ENCODE measurements at regions not wholly inside any gene's neighbourhood (a gene's known extent, or its start where the extent isn't known, plus 50 kb on each side); places are given as distances from the start of the nearest gene placed in this dataset.

DNA sequence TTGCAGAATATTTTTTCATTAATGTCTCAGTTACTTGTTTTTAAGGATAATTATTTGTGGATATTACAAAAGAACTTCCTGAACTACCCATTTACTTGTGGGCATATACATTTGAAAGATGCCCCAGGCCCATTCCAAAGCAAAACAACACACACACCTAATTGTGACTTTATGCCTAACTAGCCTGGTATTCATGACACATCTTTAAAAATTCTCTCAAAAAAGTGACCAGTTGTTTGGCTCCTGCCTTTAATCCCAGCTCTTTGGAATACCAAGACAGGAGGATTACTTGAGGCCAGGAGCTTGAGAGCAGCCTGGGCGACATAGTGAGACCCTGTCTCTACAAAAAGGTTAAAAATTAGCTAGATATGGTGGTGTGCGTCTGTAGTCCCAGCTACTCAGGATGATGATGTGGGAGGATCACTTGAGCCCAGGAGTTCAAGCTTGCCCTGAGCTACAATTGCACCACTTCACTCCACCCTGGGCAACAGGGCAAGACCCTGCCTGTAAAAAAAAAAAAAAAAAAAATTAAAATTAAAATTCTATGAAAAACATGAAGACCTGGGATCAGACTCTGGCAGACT lies 51.7 kb upstream of the SLC4A7 start:
- TF ChIP-seq EZH2phosphoT487 (IDR thresholded peaks at IDR 0.05; ENCODE audit: low read length) = no peak
- no peak for TF ChIP-seq CTCF (IDR thresholded peaks at IDR 0.05; ENCODE audit: low read length)

Data from MM.1S (cell line).